ENCODE measurements at regions not wholly inside any gene's neighbourhood (a gene's known extent, or its start where the extent isn't known, plus 50 kb on each side); places are given as distances from the start of the nearest gene placed in this dataset.

DNA sequence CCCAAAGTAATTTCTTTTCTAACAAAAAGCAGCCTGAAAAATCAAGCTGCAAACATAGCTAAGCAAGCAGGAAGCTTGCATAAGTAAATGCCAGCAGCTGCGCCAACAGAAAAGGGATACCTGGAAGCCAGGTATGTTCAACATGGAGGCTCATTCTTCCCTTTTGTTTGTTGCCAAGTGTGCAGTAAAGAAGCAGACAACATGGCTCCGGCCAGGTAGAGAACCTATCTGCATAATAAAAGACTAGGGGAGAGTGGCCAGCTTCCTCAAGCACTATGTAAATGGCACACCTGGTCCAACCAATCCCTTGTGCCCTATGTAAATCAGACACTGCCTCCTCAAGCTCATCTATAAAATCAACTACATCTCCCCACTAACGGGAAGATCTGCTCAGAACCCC lies 1407.0 kb downstream of the CDH11 start:
- TF ChIP-seq, protein P1, sequence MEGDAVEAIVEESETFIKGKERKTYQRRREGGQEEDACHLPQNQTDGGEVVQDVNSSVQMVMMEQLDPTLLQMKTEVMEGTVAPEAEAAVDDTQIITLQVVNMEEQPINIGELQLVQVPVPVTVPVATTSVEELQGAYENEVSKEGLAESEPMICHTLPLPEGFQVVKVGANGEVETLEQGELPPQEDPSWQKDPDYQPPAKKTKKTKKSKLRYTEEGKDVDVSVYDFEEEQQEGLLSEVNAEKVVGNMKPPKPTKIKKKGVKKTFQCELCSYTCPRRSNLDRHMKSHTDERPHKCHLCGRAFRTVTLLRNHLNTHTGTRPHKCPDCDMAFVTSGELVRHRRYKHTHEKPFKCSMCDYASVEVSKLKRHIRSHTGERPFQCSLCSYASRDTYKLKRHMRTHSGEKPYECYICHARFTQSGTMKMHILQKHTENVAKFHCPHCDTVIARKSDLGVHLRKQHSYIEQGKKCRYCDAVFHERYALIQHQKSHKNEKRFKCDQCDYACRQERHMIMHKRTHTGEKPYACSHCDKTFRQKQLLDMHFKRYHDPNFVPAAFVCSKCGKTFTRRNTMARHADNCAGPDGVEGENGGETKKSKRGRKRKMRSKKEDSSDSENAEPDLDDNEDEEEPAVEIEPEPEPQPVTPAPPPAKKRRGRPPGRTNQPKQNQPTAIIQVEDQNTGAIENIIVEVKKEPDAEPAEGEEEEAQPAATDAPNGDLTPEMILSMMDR (IDR thresholded peaks at IDR 0.05) = no peak
- TF ChIP-seq EP300 (IDR thresholded peaks at IDR 0.05; ENCODE audit: low read depth) (no peak), POLR2A (IDR thresholded peaks at IDR 0.05) (no peak)

Measured in transverse colon (tissue), 3 donors.